ENCODE measurements at regions not wholly inside any gene's neighbourhood (a gene's known extent, or its start where the extent isn't known, plus 50 kb on each side); places are given as distances from the start of the nearest gene placed in this dataset.

GRCh38 chr3:102574355-102574754 is 139.5 kb downstream of the ZPLD1 start:
- no peak for TF ChIP-seq CTCF (IDR thresholded peaks at IDR 0.05; ENCODE audit: insufficient read depth, low read depth, low read length, missing control alignments)
- H3K4me3 ChIP-seq (ENCODE audit: low read length) = no peak overlapping the region
- no peak for DNase-seq (ENCODE audit: low read depth)

GRCh38 chr3:102576651-102577050 is 141.8 kb downstream of the ZPLD1 start:
- TF ChIP-seq CTCF (IDR thresholded peaks at IDR 0.05; ENCODE audit: insufficient read depth, low read depth, low read length, missing control alignments) = no peak
- H3K4me3 ChIP-seq (ENCODE audit: low read length) = no peak overlapping the region
- no peak for DNase-seq (ENCODE audit: low read depth)

GRCh38 chr3:102577082-102577789 is 142.4 kb downstream of the ZPLD1 start:
- TF ChIP-seq CTCF (IDR thresholded peaks at IDR 0.05; ENCODE audit: insufficient read depth, low read depth, low read length, missing control alignments) = no peak
- DNase-seq (ENCODE audit: low read depth) = no peak
- H3K4me3 ChIP-seq (ENCODE audit: low read length) = no peak overlapping the region

GRCh38 chr3:102580760-102581159 is 145.9 kb downstream of the ZPLD1 start:
- no peak for TF ChIP-seq CTCF (IDR thresholded peaks at IDR 0.05; ENCODE audit: insufficient read depth, low read depth, low read length, missing control alignments)
- no peak for DNase-seq (ENCODE audit: low read depth)
- H3K4me3 ChIP-seq (ENCODE audit: low read length) = no peak overlapping the region

GRCh38 chr3:102586485-102586884 is 151.7 kb downstream of the ZPLD1 start:
- no peak overlapping the region for H3K4me3 ChIP-seq (ENCODE audit: low read length)
- DNase-seq (ENCODE audit: low read depth) = no peak
- TF ChIP-seq CTCF (IDR thresholded peaks at IDR 0.05; ENCODE audit: insufficient read depth, low read depth, low read length, missing control alignments) = no peak

GRCh38 chr3:102593812-102594602 is 159.2 kb downstream of the ZPLD1 start:
- no peak overlapping the region for H3K4me3 ChIP-seq (ENCODE audit: low read length)
- TF ChIP-seq CTCF (IDR thresholded peaks at IDR 0.05; ENCODE audit: insufficient read depth, low read depth, low read length, missing control alignments) = no peak
- DNase-seq (ENCODE audit: low read depth) = no peak
